ENCODE measurements at regions not wholly inside any gene's neighbourhood (a gene's known extent, or its start where the extent isn't known, plus 50 kb on each side); places are given as distances from the start of the nearest gene placed in this dataset.
A peak's percentile ranks its signal among the peaks of the same experiment; 100 is the strongest.

- peak in 1 of 3 donors; percentile 51 for DNase-seq
- Histone ChIP-seq H3K4me3 (ENCODE audit: low read length) (no peak overlapping the region), H3K27ac (ENCODE audit: low read length) (no peak overlapping the region), H3K9me3 (ENCODE audit: control insufficient read depth, low read length) (no peaks in the 10 kb centered on the region), H3K27me3 (ENCODE audit: control insufficient read depth, insufficient read depth) (no peaks in the 10 kb centered on the region), H3K4me1 (ENCODE audit: control insufficient read depth, insufficient read depth, low read length) (no peaks in the 10 kb centered on the region)
- no peak for ATAC-seq
- WGBS, result 84% methylated on average over 18 of the region's 18 CpGs
- intact Hi-C loops (cut with DNase I), result no loop called here
Observed at GRCh38 chr20:63064310-63064709, 57.5 kb upstream of the BHLHE23 start.

GRCh38 chr20:63062188-63063140 lies 55.7 kb upstream of the BHLHE23 start:
- intact Hi-C loops (cut with DNase I), result no loop called here
- no peaks in the 10 kb centered on the region for H3K4me1 ChIP-seq (ENCODE audit: control insufficient read depth, insufficient read depth, low read length)
- ATAC-seq, result no peak
- no peak overlapping the region for H3K4me3 ChIP-seq (ENCODE audit: low read length)
- H3K27me3 ChIP-seq (ENCODE audit: control insufficient read depth, insufficient read depth), result no peaks in the 10 kb centered on the region
- WGBS, result 79% methylated on average over 23 of the region's 23 CpGs
- H3K9me3 ChIP-seq (ENCODE audit: control insufficient read depth, low read length), result no peaks in the 10 kb centered on the region
- DNase-seq, result no peak
- H3K27ac ChIP-seq (ENCODE audit: low read length), result no peak overlapping the region

- 94% methylated on average over 14 of the region's 14 CpGs for WGBS
- ATAC-seq, result no peak
Observed at GRCh38 chr20:63061771-63062100, 55.0 kb upstream of the BHLHE23 start.

GRCh38 chr20:63061051-63061770 lies 54.4 kb upstream of the BHLHE23 start:
- H3K4me3 ChIP-seq (ENCODE audit: low read length), result no peak overlapping the region
- DNase-seq (no peak), ATAC-seq (no peak)
- no peaks in the 10 kb centered on the region for H3K9me3 ChIP-seq (ENCODE audit: control insufficient read depth, low read length)
- no peaks in the 10 kb centered on the region for H3K4me1 ChIP-seq (ENCODE audit: control insufficient read depth, insufficient read depth, low read length)
- no peak overlapping the region for H3K27ac ChIP-seq (ENCODE audit: low read length)
- H3K27me3 ChIP-seq (ENCODE audit: control insufficient read depth, insufficient read depth), result no peaks in the 10 kb centered on the region
- intact Hi-C loops (cut with DNase I), result no loop called here
- WGBS, result 96% methylated on average over 29 of the region's 29 CpGs

More at GRCh38 chr20:63061771-63062100, 55.0 kb upstream of the BHLHE23 start:
- Histone ChIP-seq H3K27me3 (ENCODE audit: control insufficient read depth, insufficient read depth) (no peaks in the 10 kb centered on the region), H3K9me3 (ENCODE audit: control insufficient read depth, low read length) (no peaks in the 10 kb centered on the region), H3K27ac (ENCODE audit: low read length) (no peak overlapping the region), H3K4me3 (ENCODE audit: low read length) (no peak overlapping the region), H3K4me1 (ENCODE audit: control insufficient read depth, insufficient read depth, low read length) (no peaks in the 10 kb centered on the region)
- DNase-seq, result no peak
- intact Hi-C loops (cut with DNase I), result no loop called here

GRCh38 chr20:63060057-63060991 lies 53.6 kb upstream of the BHLHE23 start:
- 64% methylated on average over 23 of the region's 23 CpGs for WGBS
- no peak for ATAC-seq
- Histone ChIP-seq H3K27ac (ENCODE audit: low read length) (no peak overlapping the region), H3K27me3 (ENCODE audit: control insufficient read depth, insufficient read depth) (no peaks in the 10 kb centered on the region), H3K4me3 (ENCODE audit: low read length) (no peak overlapping the region), H3K4me1 (ENCODE audit: control insufficient read depth, insufficient read depth, low read length) (no peaks in the 10 kb centered on the region), H3K9me3 (ENCODE audit: control insufficient read depth, low read length) (no peaks in the 10 kb centered on the region)
- intact Hi-C loops (cut with DNase I), result no loop called here
- peak in 1 of 3 donors; percentile 33 for DNase-seq

- ATAC-seq, result no peak
- H3K27ac ChIP-seq (ENCODE audit: low read length), result no peak overlapping the region
- intact Hi-C loops (cut with DNase I), result loop anchor here (5.0 to 10.0 kb wide), 3 partner anchors 115 to 125 kb away; no protein-coding TSS in a partner anchor
- H3K4me1 ChIP-seq (ENCODE audit: control insufficient read depth, insufficient read depth, low read length), result no peaks in the 10 kb centered on the region
- 89% methylated on average over 17 of the region's 17 CpGs for WGBS
- no peaks in the 10 kb centered on the region for H3K9me3 ChIP-seq (ENCODE audit: control insufficient read depth, low read length)
- no peak for DNase-seq
- no peak overlapping the region for H3K4me3 ChIP-seq (ENCODE audit: low read length)
- H3K27me3 ChIP-seq (ENCODE audit: control insufficient read depth, insufficient read depth), result no peaks in the 10 kb centered on the region
Observed at GRCh38 chr20:63059684-63060056, 52.9 kb upstream of the BHLHE23 start.

GRCh38 chr20:63058696-63059335 lies 52.1 kb upstream of the BHLHE23 start:
- WGBS, result 73% methylated on average over 12 of the region's 12 CpGs
- intact Hi-C loops (cut with DNase I), result loop anchor here (5.0 to 10.0 kb wide), 3 partner anchors 116 to 126 kb away; no protein-coding TSS in a partner anchor

GRCh38 chr20:63057171-63058117 lies 50.7 kb upstream of the BHLHE23 start:
- intact Hi-C loops (cut with DNase I), result loop anchor here (5.0 to 10.0 kb wide), 3 partner anchors 117 to 127 kb away; no protein-coding TSS in a partner anchor
- Histone ChIP-seq H3K27me3 (ENCODE audit: control insufficient read depth, insufficient read depth) (no peaks in the 10 kb centered on the region), H3K27ac (ENCODE audit: low read length) (no peak overlapping the region), H3K4me3 (ENCODE audit: low read length) (no peak overlapping the region), H3K9me3 (ENCODE audit: control insufficient read depth, low read length) (no peaks in the 10 kb centered on the region), H3K4me1 (ENCODE audit: control insufficient read depth, insufficient read depth, low read length) (no peaks in the 10 kb centered on the region)
- 73% methylated on average over 3 of the region's 3 CpGs for WGBS
- ATAC-seq, result no peak
- DNase-seq, result no peak

More at GRCh38 chr20:63058696-63059335, 52.1 kb upstream of the BHLHE23 start:
- DNase-seq (peak in 1 of 3 donors; percentile 25), ATAC-seq (no peak)
- Histone ChIP-seq H3K9me3 (ENCODE audit: control insufficient read depth, low read length) (no peaks in the 10 kb centered on the region), H3K27me3 (ENCODE audit: control insufficient read depth, insufficient read depth) (no peaks in the 10 kb centered on the region), H3K27ac (ENCODE audit: low read length) (no peak overlapping the region), H3K4me3 (ENCODE audit: low read length) (no peak overlapping the region), H3K4me1 (ENCODE audit: control insufficient read depth, insufficient read depth, low read length) (no peaks in the 10 kb centered on the region)

GRCh38 chr20:63056236-63057170 lies 49.7 kb upstream of the BHLHE23 start:
- peak; percentile 31 to 63 (median 62) for DNase-seq
- Histone ChIP-seq H3K9me3 (ENCODE audit: control insufficient read depth, low read length) (no peaks in the 10 kb centered on the region), H3K27ac (ENCODE audit: low read length) (no peak overlapping the region), H3K4me1 (ENCODE audit: control insufficient read depth, insufficient read depth, low read length) (no peaks in the 10 kb centered on the region), H3K4me3 (ENCODE audit: low read length) (no peak overlapping the region), H3K27me3 (ENCODE audit: control insufficient read depth, insufficient read depth) (no peaks in the 10 kb centered on the region)
- WGBS, result 11% methylated on average over 39 of the region's 39 CpGs
- peak; percentile 42 to 48 for ATAC-seq
- intact Hi-C loops (cut with DNase I), result loop anchor here (5.0 to 10.0 kb wide), 3 partner anchors 118 to 128 kb away; no protein-coding TSS in a partner anchor

Measured in right cardiac atrium (tissue), 5 donors.